SK-N-MC (cell line): ENCODE measurements at regions not wholly inside any gene's neighbourhood (a gene's known extent, or its start where the extent isn't known, plus 50 kb on each side); places are given as distances from the start of the nearest gene placed in this dataset.

Experiments used
- EZH2 ChIP-seq: fragments of 200-600 bp; sonication (generic); IDR thresholded peaks from one replicate; pipeline ENCODE4 v1.6.1; 2017; ENCODE audit warnings: antibody characterized with exemption
- FOXP2 ChIP-seq: optimal IDR thresholded peaks from 2 replicates; pipeline ENCODE3; 2011; ENCODE audit warnings: mild to moderate bottlenecking, moderate library complexity; ENCODE audit not compliant: insufficient read depth; ENCODE audit errors: extremely low read length, control extremely low read depth

DNA sequence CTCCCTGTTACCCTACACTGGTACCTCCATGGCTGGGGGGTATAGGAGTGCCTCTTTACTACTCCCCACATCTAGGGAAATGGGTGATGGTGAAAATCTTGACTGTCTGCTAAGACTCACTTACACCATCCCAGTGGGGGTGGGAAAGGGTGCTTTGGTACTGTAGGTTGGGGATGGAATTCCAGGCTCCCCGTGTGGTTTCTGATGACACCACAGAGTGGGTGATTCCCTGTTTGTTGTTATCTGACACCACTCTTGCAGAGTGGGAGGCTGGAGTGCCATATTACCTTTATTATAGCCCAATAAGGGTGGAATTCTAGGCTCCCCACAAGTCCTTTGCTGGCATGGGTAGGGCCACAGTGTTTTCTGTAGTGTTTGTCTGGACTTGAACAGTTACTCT is 264.6 kb upstream of the MAN1A1 start:
- TF ChIP-seq EZH2 (no peak), FOXP2 (no peak)
